Activated CD4-positive, alpha-beta T cell treated with anti-CD3 and anti-CD28 coated beads, Interleukin-2, amount 50 U/mL, for 16 hours (primary cell): ENCODE measurements at regions not wholly inside any gene's neighbourhood (a gene's known extent, or its start where the extent isn't known, plus 50 kb on each side); places are given as distances from the start of the nearest gene placed in this dataset.

ENCODE experiments used
- DNase-seq: peaks from one replicate; pipeline ENCODE4 v3.0.0-alpha.2; 2020

DNA sequence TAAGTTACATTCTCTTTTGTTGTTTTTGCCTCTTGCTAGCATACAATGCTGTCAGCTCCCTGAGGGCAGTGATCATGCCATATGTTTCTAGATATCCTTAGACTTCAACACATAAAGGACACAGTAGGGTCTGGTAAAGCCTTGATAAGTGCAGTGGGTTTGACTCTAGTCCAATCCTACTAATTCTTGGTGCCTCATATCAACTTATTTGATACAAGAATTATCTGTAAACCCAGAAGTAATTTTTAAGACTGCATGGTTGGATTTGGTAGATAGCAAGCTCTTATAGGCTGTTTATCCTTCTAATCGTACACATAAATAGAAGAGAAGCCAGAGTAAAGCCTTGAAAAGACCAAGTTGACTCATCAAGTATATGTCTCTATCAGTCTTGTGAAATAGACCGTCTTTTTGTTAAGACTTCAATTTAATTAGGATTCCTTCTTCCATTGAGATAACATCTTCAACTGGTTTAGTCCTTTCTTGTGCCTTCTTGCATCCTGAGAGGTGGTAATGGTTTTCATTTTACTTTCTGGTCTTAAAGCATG is 265.6 kb upstream of the CDIN1 start:
- DNase-seq = no peak

DNA sequence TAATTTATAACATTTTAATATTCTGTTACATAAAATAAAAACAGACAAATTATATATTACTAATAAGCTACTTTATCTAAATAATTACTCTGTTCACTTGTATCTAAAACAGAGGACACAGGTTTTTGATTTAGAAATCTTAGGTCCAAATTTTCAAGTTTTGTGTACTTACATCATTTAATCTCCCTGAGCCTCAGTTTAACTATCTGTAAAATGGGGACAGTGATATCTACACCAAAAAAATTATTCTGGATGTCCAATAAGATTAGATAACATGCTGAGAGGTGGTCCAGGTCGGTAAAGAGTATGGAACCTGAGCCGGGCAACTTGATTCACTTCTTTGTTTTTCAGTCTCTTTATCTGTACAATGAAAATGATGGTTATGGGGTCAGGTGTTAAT is 263.8 kb upstream of the CDIN1 start:
- no peak for DNase-seq

DNA sequence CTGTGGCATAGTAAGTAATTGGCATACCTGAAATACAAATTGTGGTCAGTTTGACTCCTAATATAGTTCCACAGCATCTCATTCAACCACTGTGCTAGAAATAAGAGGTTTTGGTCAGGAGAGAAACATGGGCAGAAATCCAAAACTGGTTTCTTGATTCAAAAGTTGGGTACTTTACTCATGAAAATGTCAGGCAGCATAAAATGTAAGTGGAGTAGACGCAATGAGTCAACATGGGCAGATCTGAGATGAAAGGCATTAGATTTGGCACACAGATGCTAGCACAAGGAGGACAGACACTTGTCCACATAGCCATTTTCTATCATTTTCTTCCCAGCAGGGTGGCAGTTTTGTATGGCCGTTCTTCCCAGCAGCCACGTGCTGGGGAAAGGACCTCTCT is 255.8 kb upstream of the CDIN1 start:
- DNase-seq = no peak

DNA sequence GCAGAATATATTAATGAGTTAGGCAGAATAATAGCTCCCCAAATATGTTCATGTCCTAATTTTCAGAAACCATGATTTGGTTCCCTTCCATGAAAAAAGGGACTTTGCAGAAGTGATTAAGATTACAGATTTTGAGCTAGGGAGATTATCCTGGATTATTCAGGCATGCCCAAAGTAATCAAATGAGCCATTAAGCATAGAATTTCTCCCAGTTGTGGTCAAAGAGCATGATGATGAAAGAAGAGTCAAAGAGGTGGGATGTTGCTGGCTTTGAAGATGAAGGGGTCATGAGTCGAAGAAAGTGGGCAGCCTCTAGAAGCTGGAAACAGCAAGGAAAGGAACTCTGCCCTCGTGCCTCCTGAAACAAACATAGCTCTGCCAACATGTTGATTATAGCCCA is 254.2 kb upstream of the CDIN1 start:
- no peak for DNase-seq

DNA sequence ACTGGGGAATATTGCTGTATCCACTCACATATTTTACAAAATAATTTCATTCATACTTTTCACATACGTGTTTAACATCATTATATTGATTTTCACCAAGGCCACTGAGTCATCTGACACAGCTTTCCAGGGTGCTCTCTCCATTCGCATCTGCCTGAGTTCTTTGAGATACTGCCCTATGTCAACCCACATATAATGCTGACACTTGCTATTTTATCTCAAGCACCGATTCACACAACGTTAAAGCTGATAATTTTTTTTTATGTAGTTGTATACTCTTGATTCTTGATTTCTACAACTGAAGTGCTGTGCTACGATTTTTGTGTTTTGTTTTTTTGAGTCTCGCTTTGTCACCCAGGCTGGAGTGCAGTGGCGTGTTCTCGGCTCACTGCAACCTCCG is 249.8 kb upstream of the CDIN1 start:
- no peak for DNase-seq

DNA sequence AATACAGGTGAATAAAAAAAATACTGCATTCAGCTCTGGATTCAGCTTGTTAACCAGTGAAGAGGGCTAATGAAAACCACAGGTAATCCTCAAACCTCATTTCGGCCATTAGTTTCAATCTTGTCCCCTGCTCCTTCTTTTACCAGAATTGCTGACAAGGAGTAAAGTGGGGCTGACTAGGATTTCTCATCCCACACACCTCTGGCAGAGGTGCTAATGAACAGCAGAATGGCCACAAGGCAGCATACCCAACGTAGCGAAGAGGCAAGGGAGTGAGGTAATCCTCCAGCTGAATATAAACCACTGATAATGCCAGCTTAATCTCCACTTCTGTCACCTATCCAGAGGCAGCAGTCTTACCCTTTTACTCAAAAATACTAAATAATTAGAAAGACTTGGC is 248.8 kb upstream of the CDIN1 start:
- no peak for DNase-seq

DNA sequence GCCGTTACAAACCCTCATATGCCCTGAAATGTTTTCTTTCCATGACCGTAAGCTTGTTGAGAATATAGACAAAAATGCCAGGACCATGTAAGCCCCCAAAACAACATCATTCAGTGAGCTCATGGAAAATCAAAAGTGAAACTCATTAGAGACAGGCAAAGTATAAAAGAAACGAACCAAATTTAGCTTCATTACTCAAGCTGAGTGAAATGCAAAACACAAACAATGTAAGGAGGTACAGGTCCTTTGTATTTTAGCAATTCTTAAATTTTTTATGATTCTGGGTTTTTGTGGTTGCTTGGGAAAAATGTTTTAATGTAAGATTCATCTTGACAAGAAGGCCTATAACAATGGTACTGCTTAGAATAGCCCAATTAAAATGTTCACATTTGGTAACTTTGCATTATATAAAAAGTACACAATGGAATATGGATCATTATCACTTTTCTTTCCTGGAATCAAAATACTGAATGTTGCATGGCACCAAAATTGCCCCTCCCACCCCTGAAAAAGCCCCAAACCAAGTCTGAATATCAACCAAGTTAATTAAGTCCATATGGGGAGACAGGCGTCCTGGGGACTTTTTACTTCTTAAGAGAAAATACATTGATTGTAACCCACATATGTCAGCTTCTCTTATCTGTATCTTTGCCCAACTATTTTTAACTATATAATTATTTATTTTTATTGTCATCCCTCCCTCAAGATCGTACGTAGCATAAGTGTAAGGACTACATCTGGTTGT is 247.7 kb upstream of the CDIN1 start:
- DNase-seq = no peak

DNA sequence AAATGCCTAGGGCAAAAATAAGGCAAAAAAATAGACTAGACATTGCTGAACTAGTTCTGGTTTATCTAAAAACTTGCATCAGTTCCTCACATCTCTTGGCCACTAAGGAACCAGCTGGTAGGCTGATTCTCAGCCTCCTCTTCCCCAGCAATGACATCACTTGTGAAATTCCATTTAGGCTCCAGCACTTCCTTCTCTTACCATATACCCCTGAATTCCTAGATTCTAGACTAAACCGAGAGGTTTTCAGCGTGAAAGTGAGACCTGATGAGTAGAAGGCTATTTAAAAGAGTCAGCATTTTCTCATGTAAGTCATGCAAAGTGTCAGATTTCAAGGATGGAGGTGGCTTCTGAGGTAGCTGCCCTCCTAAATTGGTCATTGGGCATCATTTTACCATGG is 247.1 kb upstream of the CDIN1 start:
- no peak for DNase-seq

DNA sequence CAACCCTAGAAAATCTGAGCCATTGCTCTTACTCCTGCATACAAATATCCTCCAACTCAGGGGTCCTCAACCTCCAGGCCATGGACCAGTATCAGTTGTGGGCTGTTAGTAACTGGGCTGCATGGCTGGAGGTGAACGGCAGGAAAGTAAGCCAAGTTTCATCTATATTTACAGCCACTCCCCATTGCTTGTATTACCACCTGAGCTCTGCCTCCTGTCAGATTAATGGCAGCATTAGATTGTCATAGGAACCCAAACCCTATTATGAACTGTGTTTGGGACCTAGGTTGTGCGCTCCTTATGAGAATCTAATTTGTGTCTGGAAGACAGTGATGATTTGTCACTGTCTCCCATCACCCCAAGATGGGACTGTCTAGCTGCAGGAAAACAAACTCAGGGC is 246.5 kb upstream of the CDIN1 start:
- no peak for DNase-seq

DNA sequence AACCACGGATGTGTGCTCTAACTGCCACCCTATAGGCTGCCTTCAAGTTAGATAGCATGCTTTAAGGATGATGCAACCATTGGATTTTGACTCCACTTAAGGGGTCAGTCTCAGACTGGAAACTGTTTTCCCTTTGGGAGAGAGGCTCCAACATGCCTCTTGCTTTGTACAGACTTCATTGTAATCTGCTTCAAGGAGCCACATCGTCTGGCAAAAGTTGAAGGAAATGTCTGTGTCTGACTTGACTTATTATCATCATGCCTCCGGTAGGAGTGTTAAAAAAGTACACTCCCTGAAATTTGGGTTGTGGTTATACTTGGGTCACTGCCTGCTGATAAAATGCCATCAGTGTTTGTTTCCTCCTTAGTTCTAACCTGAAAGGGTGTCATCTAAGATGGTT is 245.4 kb upstream of the CDIN1 start:
- no peak for DNase-seq

DNA sequence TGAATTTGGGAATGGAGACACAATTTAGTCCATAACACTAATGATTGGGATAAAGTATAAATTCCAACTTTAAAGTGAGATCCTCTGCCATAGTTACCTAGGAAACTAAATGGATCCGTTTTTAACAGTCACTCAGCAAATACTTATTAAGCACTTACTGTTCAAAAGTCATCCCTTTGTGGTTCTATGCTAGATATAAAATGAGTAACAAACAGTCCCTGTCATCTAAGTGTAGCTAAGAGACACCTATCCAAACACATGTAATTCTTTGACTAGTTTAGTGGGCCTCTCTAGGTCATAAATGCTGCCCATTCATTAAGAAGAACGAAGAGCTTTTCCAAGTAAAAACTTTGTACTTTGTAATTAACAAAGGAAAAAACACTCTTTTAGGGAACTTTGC is 244.2 kb upstream of the CDIN1 start:
- no peak for DNase-seq

DNA sequence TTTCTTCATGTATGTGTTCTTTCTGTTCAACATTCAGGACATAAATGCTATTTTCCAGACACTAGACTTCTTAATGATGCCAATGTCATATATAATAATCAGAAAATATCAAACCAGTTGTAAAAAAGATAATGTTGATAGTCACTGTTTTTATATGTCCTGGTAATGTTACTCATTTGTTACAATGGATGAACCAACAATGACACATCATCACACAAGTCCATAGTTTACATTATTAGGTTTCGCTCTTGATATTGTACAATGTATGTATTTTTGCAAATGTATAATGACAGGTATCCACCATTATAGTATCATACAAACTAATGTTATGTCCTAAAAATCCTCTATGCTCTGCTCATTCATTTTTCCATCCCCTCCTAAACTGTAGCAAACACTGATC is 243.8 kb upstream of the CDIN1 start:
- DNase-seq = no peak

DNA sequence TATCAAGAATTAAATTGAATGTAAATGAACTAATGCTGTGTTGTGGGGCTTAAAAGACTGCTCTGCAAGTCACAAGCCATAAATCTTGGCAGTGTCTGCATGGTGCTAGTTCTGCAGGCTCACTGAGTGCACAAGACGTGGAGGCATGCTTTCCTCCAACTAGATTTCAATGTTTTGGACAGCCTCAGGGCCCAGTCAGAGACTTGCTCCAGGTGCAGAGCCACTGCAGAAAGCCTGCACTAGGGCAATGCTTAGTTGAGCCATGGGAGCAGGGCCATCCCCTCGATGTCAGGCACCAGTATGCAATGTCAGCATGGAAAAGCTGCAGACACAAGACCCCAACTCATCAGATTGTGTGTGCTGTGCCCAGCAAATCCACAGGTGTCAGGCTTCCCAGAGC is 234.5 kb upstream of the CDIN1 start:
- DNase-seq = no peak

DNA sequence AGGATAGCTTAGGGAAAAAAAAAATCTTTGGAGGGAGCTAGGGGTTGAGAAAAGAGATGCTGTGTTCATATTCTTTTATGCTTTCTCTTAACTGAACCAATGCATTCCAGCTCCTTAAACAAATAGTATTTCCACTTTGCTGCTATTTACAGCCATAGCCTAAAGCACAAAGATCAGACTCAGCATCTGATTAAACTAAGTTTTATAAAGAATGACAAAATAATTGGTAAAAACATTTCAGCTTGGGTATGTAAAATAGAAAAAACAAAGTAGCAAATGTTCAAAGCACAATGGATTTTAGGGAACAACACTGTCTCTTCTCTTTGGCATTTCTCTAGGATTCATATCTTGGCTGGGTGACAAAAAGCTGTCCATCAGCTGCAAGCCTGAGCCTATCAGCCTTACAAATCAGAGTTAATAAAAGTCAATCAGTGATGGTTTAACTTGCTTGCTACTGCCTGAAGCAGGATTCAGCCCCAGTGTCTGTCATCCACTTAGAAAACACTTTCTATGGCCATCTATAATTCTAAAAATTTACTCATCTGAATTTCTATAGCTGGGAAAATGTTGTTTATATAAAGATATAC is 232.1 kb upstream of the CDIN1 start:
- no peak for DNase-seq

DNA sequence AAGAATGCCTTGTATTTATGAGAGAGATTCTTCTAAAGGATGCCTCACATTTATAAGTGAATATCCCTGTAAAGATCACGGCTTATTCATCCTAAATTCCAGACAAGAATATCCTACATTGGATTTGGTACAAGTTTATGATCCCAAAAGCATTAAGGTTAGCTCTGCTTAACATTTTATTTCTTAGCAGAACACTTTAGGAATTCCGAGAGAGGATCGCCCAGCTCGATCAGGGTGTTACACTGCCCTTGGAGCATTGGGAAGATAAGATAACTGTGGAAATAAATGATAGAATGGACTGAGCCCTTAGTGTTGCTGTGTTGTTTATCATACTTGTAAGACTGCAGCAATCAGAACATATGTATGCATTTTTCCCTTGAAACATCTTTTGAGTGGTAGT is 223.0 kb upstream of the CDIN1 start:
- DNase-seq = no peak

DNA sequence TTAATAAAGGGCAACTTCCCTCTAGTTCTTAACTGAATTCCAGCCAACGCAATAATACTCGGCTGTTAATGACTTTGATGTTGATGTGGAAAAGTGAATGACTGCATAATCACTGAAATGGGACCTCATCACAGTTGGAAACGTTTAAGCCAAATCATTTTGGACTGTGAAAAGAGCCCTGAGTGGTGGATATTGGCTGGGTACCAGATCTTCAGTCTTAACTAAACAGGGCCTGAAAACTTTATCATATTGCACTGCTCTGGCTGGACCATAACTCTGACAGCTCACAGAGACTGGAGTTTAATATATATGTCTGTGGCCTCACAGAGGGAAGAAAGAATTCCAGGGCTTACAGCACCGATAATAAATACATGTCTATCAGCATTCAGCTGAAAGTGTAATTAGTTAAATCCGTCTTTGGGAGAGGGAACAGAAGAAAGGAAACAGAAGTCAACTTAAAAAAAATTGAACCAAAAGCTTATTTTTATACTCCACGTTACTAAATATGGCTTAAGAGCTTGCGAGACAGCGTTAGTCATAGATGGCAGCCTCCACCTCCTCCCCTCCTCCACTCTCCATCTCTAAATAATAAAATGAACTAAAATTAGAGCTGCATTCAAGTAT is 222.3 kb upstream of the CDIN1 start:
- no peak for DNase-seq

DNA sequence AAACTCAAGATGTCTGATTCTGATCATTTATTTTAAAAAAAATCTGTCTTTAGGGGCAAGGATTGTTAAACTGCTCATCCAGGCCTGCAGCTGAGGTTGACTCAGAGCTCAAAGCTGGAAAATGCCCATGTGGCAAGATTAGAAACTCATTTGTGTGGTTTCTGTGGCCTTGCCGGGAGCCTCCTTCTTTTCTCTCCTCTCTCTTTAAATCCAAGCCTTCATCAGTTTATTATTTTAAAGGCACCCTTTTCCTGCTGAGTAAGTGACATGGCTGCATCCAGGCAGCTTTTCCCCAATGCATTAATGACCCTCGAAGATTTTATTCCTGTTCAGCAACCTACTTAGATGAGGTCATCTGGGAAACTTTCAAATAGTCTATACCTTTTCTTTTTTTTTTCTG is 221.3 kb upstream of the CDIN1 start:
- DNase-seq = no peak

DNA sequence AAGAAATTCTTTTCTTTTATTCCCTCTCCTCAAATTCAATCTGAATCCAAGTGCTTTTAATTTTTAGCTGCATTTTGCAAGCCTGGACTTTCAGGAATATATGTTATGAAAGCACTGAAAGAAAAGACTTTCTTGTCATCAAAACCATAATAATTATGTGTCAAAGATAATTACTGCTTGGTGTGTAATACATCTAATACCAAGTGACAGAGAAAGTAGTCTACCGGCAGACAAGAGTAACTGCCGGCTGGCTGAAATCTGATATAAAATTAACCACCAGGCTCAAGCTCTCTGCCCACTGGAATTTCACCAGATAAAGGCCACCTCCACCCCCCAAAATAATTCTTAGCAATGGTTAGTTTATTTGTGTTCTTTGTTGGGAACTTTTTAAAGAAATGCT is 220.9 kb upstream of the CDIN1 start:
- DNase-seq = no peak

DNA sequence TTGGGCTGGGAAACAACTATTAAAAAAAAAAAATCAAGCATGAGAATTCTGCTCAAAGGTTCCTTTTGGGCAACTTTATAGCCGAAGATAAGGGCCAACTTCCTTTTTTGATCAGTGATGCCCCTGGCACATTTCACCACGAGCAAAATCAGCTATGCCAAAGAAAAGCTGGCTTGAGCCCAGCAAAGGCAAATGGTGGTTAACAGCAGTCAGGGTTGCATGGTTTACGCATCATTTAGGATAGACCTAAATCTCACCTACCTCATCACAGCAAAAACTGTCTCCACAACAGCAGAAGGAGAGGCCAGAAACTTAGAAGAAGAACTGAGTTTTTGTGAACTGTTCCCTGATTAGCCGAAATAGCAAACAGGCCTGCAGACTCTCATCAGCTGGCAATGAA is 220.1 kb upstream of the CDIN1 start:
- no peak for DNase-seq

DNA sequence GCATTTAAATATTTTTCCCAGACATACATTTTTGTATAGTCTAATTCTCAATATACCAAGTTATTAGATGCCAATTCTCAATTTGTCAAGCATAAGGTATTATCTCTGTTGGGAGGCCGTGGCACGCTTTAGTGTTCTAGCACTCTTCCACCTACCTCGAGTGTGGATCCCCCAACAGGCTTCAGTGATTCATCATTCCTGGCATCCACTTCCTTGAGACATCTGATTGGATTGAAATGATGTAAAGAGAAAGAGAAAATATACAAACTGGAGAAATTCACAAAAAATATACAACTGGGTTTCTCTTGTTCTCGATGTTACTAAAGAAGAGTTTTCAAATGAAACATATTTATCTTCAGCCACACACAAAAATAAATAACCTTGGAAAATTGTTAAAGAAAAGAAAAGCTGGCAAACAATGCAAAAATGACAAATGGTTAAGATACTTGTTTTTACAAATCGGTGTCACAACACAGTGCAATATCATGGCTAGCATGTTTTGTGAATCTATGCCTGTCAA is 218.0 kb upstream of the CDIN1 start:
- DNase-seq = no peak

DNA sequence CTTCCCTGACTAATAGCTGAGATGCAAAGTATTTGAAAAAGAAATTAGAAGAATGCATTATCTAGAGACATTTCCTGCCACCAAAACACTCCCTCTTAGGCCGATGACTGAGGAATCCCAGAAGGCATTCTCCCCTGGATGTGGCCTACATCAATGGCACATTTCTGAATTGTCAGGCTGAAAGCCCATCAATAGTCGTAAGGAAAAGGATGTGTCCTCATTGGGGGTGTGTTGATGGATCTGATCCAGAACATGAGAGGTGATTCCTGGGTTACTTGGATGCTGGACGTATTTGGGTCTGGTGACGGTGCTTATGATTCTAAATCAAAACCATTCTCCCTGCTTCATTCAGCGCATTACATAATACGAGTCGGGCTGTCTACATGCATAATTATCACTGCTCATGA is 216.9 kb upstream of the CDIN1 start:
- no peak for DNase-seq

DNA sequence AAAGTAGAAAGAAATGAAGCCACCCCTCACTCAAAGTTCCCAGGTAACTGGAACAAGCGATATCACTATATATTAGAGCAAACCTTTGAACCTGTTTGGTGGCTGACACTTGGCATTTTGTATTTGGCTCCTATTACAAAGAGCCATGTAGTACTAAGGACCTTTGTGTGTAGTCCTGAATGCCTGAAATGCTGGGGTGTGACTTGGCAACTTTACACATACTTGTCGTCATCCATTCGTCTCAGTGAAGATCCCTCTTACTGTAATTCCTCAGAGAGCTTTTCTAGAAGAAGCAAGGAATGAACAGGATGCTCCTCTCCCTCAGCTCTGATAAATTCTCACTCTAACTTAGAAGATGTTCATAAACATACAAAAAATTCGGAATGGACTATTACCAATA is 216.1 kb upstream of the CDIN1 start:
- no peak for DNase-seq

DNA sequence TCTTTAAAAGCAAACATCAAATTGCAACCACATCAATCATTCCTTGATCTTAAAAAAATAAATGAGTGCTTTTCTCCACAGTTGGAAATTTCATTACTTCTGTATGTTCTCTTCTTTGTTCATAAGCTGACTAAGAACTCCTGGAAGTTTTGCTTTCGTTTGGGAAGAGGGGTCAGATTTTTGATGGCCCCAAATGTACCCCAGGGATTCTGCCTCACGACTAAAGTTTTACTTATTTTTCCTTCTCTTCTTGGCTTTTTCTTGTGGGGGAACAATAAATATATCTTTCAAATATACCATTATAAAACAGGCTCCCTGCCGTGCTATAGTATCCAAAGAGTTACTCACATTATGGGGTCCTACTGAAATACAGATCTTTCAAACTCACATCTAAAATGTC is 215.0 kb upstream of the CDIN1 start:
- no peak for DNase-seq

DNA sequence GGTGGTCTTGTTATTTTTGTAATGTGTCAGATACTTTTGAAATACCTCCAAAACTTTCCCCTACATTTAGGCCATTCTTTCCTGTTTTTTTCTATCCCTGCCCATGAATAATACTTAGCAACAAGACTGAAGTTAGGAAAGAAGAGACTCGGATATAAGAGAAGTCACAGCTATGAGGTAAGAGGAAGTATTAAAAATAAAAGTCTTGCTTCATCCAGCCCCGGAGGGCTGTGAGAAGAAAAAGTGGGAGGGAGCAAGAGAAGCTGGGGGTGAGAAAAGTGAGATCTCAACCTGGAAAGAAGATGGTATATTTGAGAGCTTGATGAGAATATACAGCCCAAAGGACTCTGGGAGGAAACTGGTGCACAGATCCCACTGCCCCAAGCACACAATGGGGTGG is 213.5 kb upstream of the CDIN1 start:
- no peak for DNase-seq
